SJSA1 (cell line): ENCODE measurements at regions not wholly inside any gene's neighbourhood (a gene's known extent, or its start where the extent isn't known, plus 50 kb on each side); places are given as distances from the start of the nearest gene placed in this dataset.
A peak's percentile ranks its signal among the peaks of the same experiment; 100 is the strongest.
"Not testable (repeated sequence)": the region's sequence is repeated elsewhere in the genome, so short reads cannot be mapped to it uniquely, and the experiment has no call there.

Source experiments
- DNase-seq, 2 experiments: peaks; one replicate each; pipeline ENCODE4 v3.0.0-alpha.2; 2015 to 2020; ENCODE audit warnings: low spot score in 2 of 2, low read depth in 1 of 2
- H3K27ac ChIP-seq: fragments of 250-450 bp; sonication (Bioruptor Pico); 2 replicates; pipeline ENCODE4 v1.5.1; 2020; ENCODE audit warnings: mild to moderate bottlenecking, moderate library complexity
- H3K27me3 ChIP-seq: fragments of 250-450 bp; sonication (Bioruptor Pico); replicated peaks from 2 replicates; pipeline ENCODE4 v1.5.1; 2020; ENCODE audit warnings: mild to moderate bottlenecking, moderate library complexity
- H3K36me3 ChIP-seq: fragments of 250-450 bp; sonication (Bioruptor Pico); 2 replicates; pipeline ENCODE4 v1.5.1; 2020; ENCODE audit warnings: mild to moderate bottlenecking
- H3K4me1 ChIP-seq: fragments of 250-450 bp; sonication (Bioruptor Pico); replicated peaks from 2 replicates; pipeline ENCODE4 v1.6.1; 2021; ENCODE audit warnings: mild to moderate bottlenecking
- H3K4me3 ChIP-seq: fragments of 250-450 bp; sonication (Bioruptor Pico); 2 replicates; pipeline ENCODE4 v1.5.1; 2020; ENCODE audit warnings: mild to moderate bottlenecking
- H3K9me3 ChIP-seq: fragments of 250-450 bp; sonication (Bioruptor Pico); replicated peaks from 2 replicates; pipeline ENCODE4 v1.5.1; 2020; ENCODE audit warnings: mild to moderate bottlenecking

- not testable (repeated sequence) for H3K27ac ChIP-seq, H3K4me1 ChIP-seq, H3K4me3 ChIP-seq, H3K27me3 ChIP-seq, H3K36me3 ChIP-seq, H3K9me3 ChIP-seq
- peak in 1 of 2 experiments; percentile 22 for DNase-seq
Measured at GRCh38 chr3:195999176-195999575, 82.7 kb downstream of the TFRC start.

GRCh38 chr3:195996314-195996713 is 85.6 kb downstream of the TFRC start:
- H3K9me3 ChIP-seq, H3K4me3 ChIP-seq, DNase-seq, H3K4me1 ChIP-seq, H3K36me3 ChIP-seq, H3K27me3 ChIP-seq, H3K27ac ChIP-seq: not testable (repeated sequence)

GRCh38 chr3:195994343-195994742 is 86.0 kb upstream of the TNK2 start:
- peak; percentile 30 to 67 for DNase-seq
- H3K9me3 ChIP-seq, H3K36me3 ChIP-seq, H3K4me3 ChIP-seq, H3K4me1 ChIP-seq, H3K27ac ChIP-seq, H3K27me3 ChIP-seq: not testable (repeated sequence)

GRCh38 chr3:195993671-195994070 is 85.3 kb upstream of the TNK2 start:
- H3K27me3 ChIP-seq: not testable (repeated sequence)

DNA sequence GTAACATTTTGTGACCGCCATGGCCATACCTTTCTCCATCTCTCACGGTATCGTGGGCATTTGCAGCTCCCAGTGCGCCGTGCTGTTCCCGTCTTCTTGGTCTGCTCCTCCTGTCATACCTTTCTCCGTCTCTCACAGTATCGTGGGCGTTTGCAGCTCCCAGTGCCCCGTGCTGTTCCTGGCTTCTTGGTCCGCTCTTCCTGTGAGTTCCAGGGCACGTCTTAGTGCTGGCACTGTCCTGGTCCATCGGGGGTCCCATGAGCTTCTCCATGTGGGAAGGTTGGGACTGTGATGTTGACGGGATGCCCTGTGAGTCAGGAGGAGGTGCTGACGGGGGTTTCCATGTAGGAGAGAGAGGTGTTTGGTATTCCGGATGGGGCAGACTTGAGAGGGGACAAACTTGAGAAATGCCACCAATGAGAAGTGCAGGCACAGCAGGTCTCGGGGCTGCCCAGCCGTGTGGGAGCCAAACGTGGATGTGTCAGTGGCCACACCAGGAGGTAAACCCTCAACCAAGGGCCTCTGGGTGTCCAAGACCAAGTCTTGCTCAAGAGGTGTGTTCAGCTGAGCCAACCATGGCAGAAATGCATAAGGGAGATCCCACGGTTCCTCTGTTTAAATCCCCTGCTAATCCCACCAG is 84.7 kb upstream of the TNK2 start:
- not testable (repeated sequence) for H3K27ac ChIP-seq, H3K36me3 ChIP-seq, H3K4me1 ChIP-seq, H3K4me3 ChIP-seq, H3K9me3 ChIP-seq, H3K27me3 ChIP-seq
- DNase-seq: peak in 1 of 2 experiments; percentile 33

More at GRCh38 chr3:195993671-195994070, 85.3 kb upstream of the TNK2 start:
- DNase-seq: peak in 1 of 2 experiments; percentile 30
- H3K36me3 ChIP-seq, H3K4me3 ChIP-seq, H3K9me3 ChIP-seq, H3K27ac ChIP-seq, H3K4me1 ChIP-seq: not testable (repeated sequence)

- not testable (repeated sequence) for H3K4me1 ChIP-seq, H3K36me3 ChIP-seq, H3K9me3 ChIP-seq, H3K27me3 ChIP-seq, H3K4me3 ChIP-seq, H3K27ac ChIP-seq
- DNase-seq: peak in 1 of 2 experiments; percentile 42
Measured at GRCh38 chr3:195991986-195992385, 83.6 kb upstream of the TNK2 start.

DNA sequence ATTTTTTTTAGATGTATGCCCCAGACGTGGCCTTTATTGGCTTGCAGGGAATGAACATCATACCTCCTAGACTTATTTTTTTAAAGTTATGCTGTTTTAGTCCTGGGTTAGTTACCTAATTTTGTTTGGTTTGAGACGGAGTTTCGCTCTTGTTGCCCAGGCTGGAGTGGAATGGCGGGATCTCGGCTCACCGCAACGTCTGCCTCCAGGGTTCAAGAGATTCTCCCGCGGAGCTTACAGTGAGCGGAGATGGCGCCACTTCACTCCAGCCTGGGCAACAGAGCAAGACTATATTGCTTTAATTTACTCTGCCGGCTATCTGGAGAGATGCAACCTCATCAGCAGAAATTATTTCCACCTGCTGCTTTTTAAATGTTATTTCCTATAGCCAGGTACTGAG is 82.9 kb upstream of the TNK2 start:
- DNase-seq: peak in 1 of 2 experiments; percentile 17
- not testable (repeated sequence) for H3K27me3 ChIP-seq, H3K27ac ChIP-seq, H3K9me3 ChIP-seq, H3K36me3 ChIP-seq, H3K4me1 ChIP-seq, H3K4me3 ChIP-seq

DNA sequence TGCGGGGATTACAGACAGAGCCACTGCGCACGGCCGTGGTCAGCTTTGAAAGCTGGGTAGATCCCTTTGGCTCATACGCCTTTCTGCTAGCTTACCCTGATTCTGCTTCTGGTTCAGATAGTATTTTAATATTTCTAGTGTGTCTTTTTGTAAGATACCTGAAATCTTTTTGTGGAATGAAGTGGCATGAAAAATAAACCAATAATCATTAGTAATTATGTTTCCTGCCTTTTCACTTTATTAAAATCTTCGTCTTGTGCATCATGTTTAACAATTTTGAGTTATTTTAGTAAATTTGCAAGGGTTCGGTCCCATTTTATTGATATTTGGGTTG is 82.5 kb upstream of the TNK2 start:
- peak overlapping the region; percentile 56; the same call in 1 of the 2 replicates for H3K4me3 ChIP-seq
- not testable (repeated sequence) for H3K4me1 ChIP-seq, H3K27me3 ChIP-seq, H3K9me3 ChIP-seq, H3K27ac ChIP-seq, DNase-seq, H3K36me3 ChIP-seq

GRCh38 chr3:195989921-195990840 is 81.8 kb upstream of the TNK2 start:
- not testable (repeated sequence) for H3K36me3 ChIP-seq, H3K27me3 ChIP-seq, H3K9me3 ChIP-seq, H3K4me1 ChIP-seq, H3K27ac ChIP-seq
- peak overlapping the region; percentile 56 for H3K4me3 ChIP-seq
- DNase-seq: peak; percentile 95 to 98

GRCh38 chr3:195989197-195989920 is 81.0 kb upstream of the TNK2 start:
- H3K36me3 ChIP-seq, H3K27ac ChIP-seq, H3K27me3 ChIP-seq, H3K4me1 ChIP-seq, H3K9me3 ChIP-seq: not testable (repeated sequence)
- peak; percentile 22 to 60 for DNase-seq
- peak overlapping the region; percentile 56 for H3K4me3 ChIP-seq

DNA sequence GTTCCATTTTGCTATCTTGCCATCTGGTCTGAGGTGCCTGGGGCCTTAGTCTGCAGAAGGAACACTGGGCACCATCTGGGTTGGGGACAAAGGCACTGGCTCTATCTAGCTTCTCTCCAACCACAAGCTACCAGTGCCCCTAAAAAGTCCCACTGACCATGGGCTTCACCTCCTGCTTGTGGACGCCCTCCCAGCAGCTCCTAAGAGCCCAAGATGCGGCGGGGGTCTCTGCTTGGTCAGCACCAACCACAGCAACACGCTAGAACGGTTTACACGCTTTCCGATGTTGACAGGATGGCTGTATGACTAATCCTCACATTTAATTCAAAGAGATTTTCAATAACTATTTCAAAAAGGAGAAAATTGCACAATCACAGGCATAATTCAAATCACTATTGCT is 80.4 kb upstream of the TNK2 start:
- H3K4me3 ChIP-seq, H3K27ac ChIP-seq, H3K4me1 ChIP-seq, H3K36me3 ChIP-seq, H3K9me3 ChIP-seq, H3K27me3 ChIP-seq: not testable (repeated sequence)
- DNase-seq: peak in 1 of 2 experiments; percentile 8

GRCh38 chr3:195987001-195987400 is 78.7 kb upstream of the TNK2 start:
- H3K9me3 ChIP-seq, H3K36me3 ChIP-seq, H3K27me3 ChIP-seq, H3K27ac ChIP-seq, H3K4me3 ChIP-seq, H3K4me1 ChIP-seq: not testable (repeated sequence)
- peak in 1 of 2 experiments; percentile 25 for DNase-seq

- H3K4me1 ChIP-seq, H3K4me3 ChIP-seq, H3K9me3 ChIP-seq, H3K36me3 ChIP-seq, H3K27ac ChIP-seq, H3K27me3 ChIP-seq: not testable (repeated sequence)
- DNase-seq: peak in 1 of 2 experiments; percentile 11
Measured at GRCh38 chr3:195986576-195986975, 78.2 kb upstream of the TNK2 start.

- not testable (repeated sequence) for H3K4me1 ChIP-seq, H3K27me3 ChIP-seq, H3K9me3 ChIP-seq, H3K27ac ChIP-seq, H3K36me3 ChIP-seq, H3K4me3 ChIP-seq
- DNase-seq: peak in 1 of 2 experiments; percentile 40
Measured at GRCh38 chr3:195985348-195985920, 77.1 kb upstream of the TNK2 start.
